HFF-Myc (cell line): ENCODE measurements at regions not wholly inside any gene's neighbourhood (a gene's known extent, or its start where the extent isn't known, plus 50 kb on each side); places are given as distances from the start of the nearest gene placed in this dataset.

Experiments used
- DNase-seq: peaks from one replicate; pipeline ENCODE4 v3.0.0-alpha.2; 2011; ENCODE audit warnings: low read depth; ENCODE audit errors: extremely low read depth
- H3K4me3 ChIP-seq: replicated peaks from 2 replicates; pipeline ENCODE4 v1.5.1; 2011; ENCODE audit warnings: low read depth, mild to moderate bottlenecking, control low read depth, low read length
- CTCF ChIP-seq: IDR thresholded peaks from 2 replicates; pipeline ENCODE4 v1.5.1; 2012; ENCODE audit warnings: mild to moderate bottlenecking, low read depth, low read length, control low read depth; ENCODE audit errors: missing control alignments

- no peak for DNase-seq
- H3K4me3 ChIP-seq = no peak overlapping the region
These were observed 88.9 kb downstream of the PCDH1 start for GRCh38 chr5:141789330-141789729.

GRCh38 chr5:141788296-141788970, 89.8 kb downstream of the PCDH1 start:
- TF ChIP-seq CTCF = no peak
- no peak overlapping the region for H3K4me3 ChIP-seq
- DNase-seq = no peak

More at GRCh38 chr5:141789330-141789729, 88.9 kb downstream of the PCDH1 start:
- TF ChIP-seq CTCF = no peak

- no peak for TF ChIP-seq CTCF
- no peak overlapping the region for H3K4me3 ChIP-seq
- no peak for DNase-seq
These were observed 90.8 kb downstream of the PCDH1 start for GRCh38 chr5:141787376-141787775.

- TF ChIP-seq CTCF = no peak
- no peak overlapping the region for H3K4me3 ChIP-seq
- no peak for DNase-seq
These were observed 91.5 kb downstream of the PCDH1 start for GRCh38 chr5:141786700-141787099.

- DNase-seq = no peak
- TF ChIP-seq CTCF = no peak
- H3K4me3 ChIP-seq = no peak overlapping the region
These were observed 92.5 kb downstream of the PCDH1 start for GRCh38 chr5:141785711-141786110.

GRCh38 chr5:141785135-141785534, 93.1 kb downstream of the PCDH1 start:
- DNase-seq = no peak
- no peak for TF ChIP-seq CTCF
- no peak overlapping the region for H3K4me3 ChIP-seq

- DNase-seq = no peak
- H3K4me3 ChIP-seq = no peak overlapping the region
- TF ChIP-seq CTCF = no peak
These were observed 93.7 kb downstream of the PCDH1 start for GRCh38 chr5:141784529-141784928.
